ENCODE measurements at regions not wholly inside any gene's neighbourhood (a gene's known extent, or its start where the extent isn't known, plus 50 kb on each side); places are given as distances from the start of the nearest gene placed in this dataset.

- TF ChIP-seq CTCF (IDR thresholded peaks at IDR 0.05): no peak
- TF ChIP-seq POLR2A (IDR thresholded peaks at IDR 0.05): no peak
- TF ChIP-seq POLR2AphosphoS5 (IDR thresholded peaks at IDR 0.05): no peak
- no peak for TF ChIP-seq EP300 (IDR thresholded peaks at IDR 0.05)
Observed at GRCh38 chr2:161090411-161090810, 69.8 kb upstream of the TANK start.
